Activated naive CD4-positive, alpha-beta T cell treated with anti-CD3 and anti-CD28 coated beads, Interleukin-2, amount 50 U/mL, for 72 hours (primary cell): ENCODE measurements at regions not wholly inside any gene's neighbourhood (a gene's known extent, or its start where the extent isn't known, plus 50 kb on each side); places are given as distances from the start of the nearest gene placed in this dataset.
A peak's percentile ranks its signal among the peaks of the same experiment; 100 is the strongest.

ENCODE experiments used
- ATAC-seq, 2 donors: fragments of 150-1000 bp; cut with Tn5 transposase; 2 replicates each; pipeline ENCODE4 v1.10.0; 2021; ENCODE audit warnings: mild to moderate bottlenecking in 2 of 2, moderate library complexity in 2 of 2
- DNase-seq, 2 donors: peaks; one replicate each; pipeline ENCODE4 v3.0.0; 2021 to 2022; ENCODE audit warnings: low spot score in 2 of 2
- H3K27ac Mint-ChIP-seq, 2 donors: one replicate each; pipeline ENCODE4 v1.8.0; 2022; ENCODE audit warnings: mild to moderate bottlenecking in 2 of 2, mixed read lengths in 2 of 2
- H3K36me3 Mint-ChIP-seq, 2 donors: one replicate each; pipeline ENCODE4 v1.8.0; 2022; ENCODE audit warnings: mixed read lengths in 2 of 2
- H3K9me3 Mint-ChIP-seq, 2 donors: one replicate each; pipeline ENCODE4 v1.8.0; 2022; ENCODE audit warnings: mixed read lengths in 2 of 2

DNA sequence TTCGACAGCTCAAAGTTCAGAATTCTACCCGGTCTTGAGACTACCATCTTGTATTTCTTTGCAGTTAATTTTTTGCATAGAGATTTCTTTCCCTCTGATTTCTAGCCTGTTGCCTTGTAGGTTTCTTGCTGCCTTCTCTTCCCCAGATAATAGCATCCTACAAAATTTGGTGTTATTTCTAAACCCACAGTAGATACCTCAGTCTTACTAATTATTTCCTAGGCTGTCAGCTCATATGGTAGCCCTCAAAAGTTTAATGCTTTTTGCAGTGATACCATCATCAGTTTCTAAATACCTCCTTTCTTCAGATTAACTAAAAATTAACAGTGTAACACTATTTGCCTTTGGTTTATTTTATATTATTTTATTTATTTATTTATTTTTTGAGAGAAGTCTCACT, 61.9 kb upstream of the TMPO start:
- no peak overlapping the region for H3K27ac Mint-ChIP-seq
- ATAC-seq (peak in 1 of 2 donors; percentile 42), DNase-seq (no peak)
- peaks cover 7 to 19% of the 10 kb centered on the region in 2 donors for H3K36me3 Mint-ChIP-seq
- H3K9me3 Mint-ChIP-seq = no peaks in the 10 kb centered on the region

DNA sequence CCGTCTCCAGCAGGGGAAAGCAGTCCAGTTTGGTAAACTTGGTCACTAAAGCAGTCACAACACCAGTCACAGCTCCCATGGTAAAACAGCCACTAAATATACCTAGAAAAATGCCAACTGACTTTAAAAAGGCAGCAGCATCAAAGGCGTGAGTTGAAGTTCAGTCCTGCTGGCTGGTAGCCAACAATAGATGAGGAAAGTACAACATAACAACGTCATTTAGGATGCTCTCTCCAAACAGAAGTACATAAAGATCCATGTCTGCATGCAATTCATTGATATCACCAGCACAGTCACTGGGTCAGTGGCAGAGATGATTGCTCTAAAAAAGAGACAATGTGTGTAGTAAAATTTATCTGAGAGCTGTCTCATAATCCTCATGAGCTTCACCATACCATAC, 59.3 kb upstream of the TMPO start:
- Mint-ChIP-seq H3K27ac (no peak overlapping the region), H3K9me3 (no peaks in the 10 kb centered on the region), H3K36me3 (peaks cover 7 to 19% of the 10 kb centered on the region in 2 donors)
- ATAC-seq (no peak), DNase-seq (no peak)

DNA sequence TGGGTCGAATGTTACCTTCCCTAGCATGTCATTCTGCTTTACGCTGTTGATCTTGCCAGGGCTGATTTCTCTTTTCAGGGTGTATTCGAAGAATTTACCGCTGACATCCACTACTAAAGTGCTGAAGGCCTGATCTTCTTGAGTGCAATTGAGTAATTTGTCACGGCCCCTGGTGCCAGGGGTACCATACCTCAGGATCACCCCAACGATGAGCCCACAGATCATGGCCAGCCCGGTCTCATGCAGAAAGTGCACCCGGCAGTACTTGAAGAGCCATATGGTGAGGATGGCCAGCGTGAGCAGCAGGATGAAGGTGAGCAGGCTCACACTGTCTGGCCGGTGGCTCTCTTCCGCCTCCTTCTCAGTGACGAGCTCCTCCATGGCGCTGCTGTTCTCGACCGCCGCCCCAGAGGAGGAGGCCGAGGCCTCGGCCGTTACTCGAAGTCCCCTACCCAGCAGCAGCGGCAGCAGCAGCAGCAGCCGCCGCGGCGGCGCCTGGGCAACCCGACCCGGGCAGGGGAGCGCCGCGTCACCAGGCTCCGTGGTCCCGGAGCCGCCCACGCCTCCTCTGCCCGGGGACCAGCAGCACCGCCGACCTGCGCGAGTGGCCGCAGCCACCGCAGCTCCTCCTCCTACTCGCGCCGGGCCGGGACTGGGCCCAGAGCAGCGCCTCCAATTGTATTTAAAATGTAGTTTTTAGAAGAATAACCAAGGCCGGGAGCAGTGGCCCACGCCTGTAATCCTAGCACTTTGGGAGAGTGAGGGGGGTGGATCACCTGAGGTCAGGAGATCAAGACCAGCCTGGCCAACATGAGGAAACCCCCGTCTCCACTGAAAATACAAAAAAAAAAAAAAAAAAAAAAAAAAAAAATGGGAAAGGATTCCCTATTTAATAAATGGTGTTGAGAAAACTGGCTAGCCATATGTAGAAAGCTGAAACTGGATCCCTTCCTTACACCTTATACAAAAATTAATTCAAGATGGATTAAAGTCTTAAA, 58.5 kb upstream of the TMPO start:
- ATAC-seq (peak; percentile 73 to 92), DNase-seq (peak in 1 of 2 donors; percentile 21)
- no peaks in the 10 kb centered on the region for H3K9me3 Mint-ChIP-seq
- peaks cover 7 to 19% of the 10 kb centered on the region in 2 donors for H3K36me3 Mint-ChIP-seq
- H3K27ac Mint-ChIP-seq = no peak overlapping the region

DNA sequence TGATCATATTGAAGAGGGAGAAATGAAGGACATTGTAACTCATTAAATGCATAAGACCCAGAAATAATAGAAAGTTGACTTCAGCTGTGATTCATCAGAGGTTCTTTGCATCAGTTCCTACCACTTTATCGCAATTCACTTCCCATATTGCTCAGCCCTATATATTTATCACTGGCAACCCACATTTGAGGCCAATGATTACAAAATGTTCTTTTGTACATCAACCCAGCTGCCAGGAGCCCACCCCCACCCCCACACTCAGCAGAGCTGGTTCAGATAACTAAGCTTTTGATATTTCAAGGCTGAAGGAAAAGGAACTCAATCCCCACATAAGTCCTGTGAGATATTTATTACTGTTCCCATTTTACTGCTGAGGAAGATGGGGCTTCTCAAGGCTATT, 51.2 kb upstream of the TMPO start:
- ATAC-seq = peak; percentile 39 to 45

DNA sequence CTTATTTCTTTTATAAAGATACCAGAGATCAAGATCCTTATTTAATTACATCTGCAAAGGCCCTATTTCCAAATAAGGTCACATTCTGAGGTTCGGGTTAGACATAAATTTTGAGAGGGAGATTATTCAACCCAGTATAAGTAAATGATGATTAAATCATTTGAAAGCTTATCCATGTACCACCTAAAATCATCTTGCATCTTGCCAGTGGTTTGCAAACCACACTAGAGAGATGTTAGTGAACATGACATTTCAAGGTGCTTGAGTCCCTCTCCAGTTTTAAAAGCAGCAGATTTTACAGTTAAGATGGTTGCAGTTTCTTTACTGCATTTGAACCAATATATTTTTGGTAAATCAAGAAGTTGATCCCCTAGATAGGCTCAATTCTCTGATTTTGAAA, 49.9 kb upstream of the TMPO start:
- ATAC-seq = peak in 1 of 2 donors; percentile 42
- Mint-ChIP-seq H3K9me3 (no peaks in the 10 kb centered on the region), H3K36me3 (no peaks in the 10 kb centered on the region), H3K27ac (no peak overlapping the region)
- DNase-seq = no peak

More for the DNA sequence above, 51.2 kb upstream of the TMPO start:
- no peak for DNase-seq
- H3K27ac Mint-ChIP-seq = no peak overlapping the region
- H3K36me3 Mint-ChIP-seq = no peaks in the 10 kb centered on the region
- H3K9me3 Mint-ChIP-seq = no peaks in the 10 kb centered on the region
